Tibial nerve (tissue), 4 donors: ENCODE measurements at regions not wholly inside any gene's neighbourhood (a gene's known extent, or its start where the extent isn't known, plus 50 kb on each side); places are given as distances from the start of the nearest gene placed in this dataset.
A peak's percentile ranks its signal among the peaks of the same experiment; 100 is the strongest.

ENCODE experiments used
- DNase-seq, 2 donors: peaks; one replicate each; pipeline ENCODE4 v3.0.0-alpha.2; 2019; ENCODE audit warnings: low spot score in 2 of 2
- H3K27ac ChIP-seq, 4 donors: fragments of 200-600 bp; sonication (generic) in 3 of 4; one replicate each; pipeline ENCODE4 v1.5.1; 2017 to 2019; ENCODE audit warnings: mild to moderate bottlenecking in 1 of 4
- H3K27me3 ChIP-seq, 2 donors: fragments of 200-600 bp; sonication (generic) in 1 of 2; one replicate each; pipeline versions ENCODE4 v1.5.1 to v1.6.0; 2017 to 2019
- H3K36me3 ChIP-seq, 3 donors: fragments of 200-600 bp; sonication (generic); one replicate each; pipeline ENCODE4 v1.5.1; 2018 to 2019
- H3K4me1 ChIP-seq, 4 donors: fragments of 200-600 bp; sonication (generic) in 3 of 4; one replicate each; pipeline ENCODE4 v1.5.1; 2017 to 2019
- H3K4me3 ChIP-seq, 4 donors: fragments of 200-600 bp; sonication (generic) in 3 of 4; one replicate each; pipeline ENCODE4 v1.5.1; 2017 to 2019; ENCODE audit warnings: mild to moderate bottlenecking in 1 of 4, moderate library complexity in 1 of 4
- H3K9me3 ChIP-seq, 4 donors: fragments of 200-600 bp; sonication (generic) in 3 of 4; one replicate each; pipeline ENCODE4 v1.5.1; 2017 to 2019
- EP300 ChIP-seq, 2 donors: sonication (generic); formaldehyde crosslinking; IDR thresholded peaks; one replicate each; pipeline ENCODE4 v1.6.1; 2017; ENCODE audit warnings: antibody characterized with exemption in 2 of 2, mild to moderate bottlenecking in 1 of 2
- POLR2A ChIP-seq, 2 donors: fragments of 450-650 bp; IDR thresholded peaks; one replicate each; pipeline ENCODE4 v1.6.1; 2017; ENCODE audit warnings: antibody characterized with exemption in 2 of 2, mild to moderate bottlenecking in 2 of 2, moderate library complexity in 2 of 2
- WGBS, 2 donors: methylation state at CpG; one replicate each; pipeline ENCODE4 v1.1.5; 2018; 5-methylcytosine and 5-hydroxymethylcytosine counted together
- TF ChIP-seq, protein P1 (sequence below), 5 experiments: fragments of 200-600 bp in 3 of 5; fragments of 450-650 bp in 2 of 5; sonication (generic) in 3 of 5; IDR thresholded peaks; one replicate each; pipeline ENCODE4 v1.5.1; 2016 to 2019; ENCODE audit warnings: antibody characterized with exemption in 5 of 5, mild to moderate bottlenecking in 3 of 5, moderate library complexity in 2 of 5

DNA sequence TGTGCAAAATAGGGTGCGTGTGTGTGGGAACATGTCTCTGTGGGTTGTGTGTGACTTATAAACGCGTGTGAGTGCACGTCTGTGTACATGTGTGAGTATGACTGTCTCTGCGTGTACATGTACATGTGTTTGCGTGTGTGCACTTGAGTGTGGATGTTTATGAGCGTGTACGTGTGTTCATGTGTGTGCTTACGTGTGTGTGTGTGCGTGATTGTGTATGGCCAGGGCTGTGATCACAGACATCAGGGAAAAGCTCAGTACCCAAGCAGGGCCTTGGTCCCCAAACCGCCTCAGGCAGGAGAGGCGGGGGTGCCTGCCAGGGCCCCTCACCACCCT, 326.3 kb upstream of the DIO3 start:
- Histone ChIP-seq H3K9me3 (no peaks in the 10 kb centered on the region), H3K27ac (no peak overlapping the region), H3K36me3 (no peaks in the 10 kb centered on the region), H3K27me3 (no peaks in the 10 kb centered on the region), H3K4me1 (no peaks in the 10 kb centered on the region), H3K4me3 (no peak overlapping the region)
- 78 to 88% methylated on average over 11 to 12 of the region's 12 CpGs for WGBS, 2 donors
- TF ChIP-seq, protein P1, sequence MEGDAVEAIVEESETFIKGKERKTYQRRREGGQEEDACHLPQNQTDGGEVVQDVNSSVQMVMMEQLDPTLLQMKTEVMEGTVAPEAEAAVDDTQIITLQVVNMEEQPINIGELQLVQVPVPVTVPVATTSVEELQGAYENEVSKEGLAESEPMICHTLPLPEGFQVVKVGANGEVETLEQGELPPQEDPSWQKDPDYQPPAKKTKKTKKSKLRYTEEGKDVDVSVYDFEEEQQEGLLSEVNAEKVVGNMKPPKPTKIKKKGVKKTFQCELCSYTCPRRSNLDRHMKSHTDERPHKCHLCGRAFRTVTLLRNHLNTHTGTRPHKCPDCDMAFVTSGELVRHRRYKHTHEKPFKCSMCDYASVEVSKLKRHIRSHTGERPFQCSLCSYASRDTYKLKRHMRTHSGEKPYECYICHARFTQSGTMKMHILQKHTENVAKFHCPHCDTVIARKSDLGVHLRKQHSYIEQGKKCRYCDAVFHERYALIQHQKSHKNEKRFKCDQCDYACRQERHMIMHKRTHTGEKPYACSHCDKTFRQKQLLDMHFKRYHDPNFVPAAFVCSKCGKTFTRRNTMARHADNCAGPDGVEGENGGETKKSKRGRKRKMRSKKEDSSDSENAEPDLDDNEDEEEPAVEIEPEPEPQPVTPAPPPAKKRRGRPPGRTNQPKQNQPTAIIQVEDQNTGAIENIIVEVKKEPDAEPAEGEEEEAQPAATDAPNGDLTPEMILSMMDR (IDR thresholded peaks at IDR 0.05) = no peak
- TF ChIP-seq POLR2A (IDR thresholded peaks at IDR 0.05) (no peak), EP300 (IDR thresholded peaks at IDR 0.05) (no peak)
- no peak for DNase-seq

DNA sequence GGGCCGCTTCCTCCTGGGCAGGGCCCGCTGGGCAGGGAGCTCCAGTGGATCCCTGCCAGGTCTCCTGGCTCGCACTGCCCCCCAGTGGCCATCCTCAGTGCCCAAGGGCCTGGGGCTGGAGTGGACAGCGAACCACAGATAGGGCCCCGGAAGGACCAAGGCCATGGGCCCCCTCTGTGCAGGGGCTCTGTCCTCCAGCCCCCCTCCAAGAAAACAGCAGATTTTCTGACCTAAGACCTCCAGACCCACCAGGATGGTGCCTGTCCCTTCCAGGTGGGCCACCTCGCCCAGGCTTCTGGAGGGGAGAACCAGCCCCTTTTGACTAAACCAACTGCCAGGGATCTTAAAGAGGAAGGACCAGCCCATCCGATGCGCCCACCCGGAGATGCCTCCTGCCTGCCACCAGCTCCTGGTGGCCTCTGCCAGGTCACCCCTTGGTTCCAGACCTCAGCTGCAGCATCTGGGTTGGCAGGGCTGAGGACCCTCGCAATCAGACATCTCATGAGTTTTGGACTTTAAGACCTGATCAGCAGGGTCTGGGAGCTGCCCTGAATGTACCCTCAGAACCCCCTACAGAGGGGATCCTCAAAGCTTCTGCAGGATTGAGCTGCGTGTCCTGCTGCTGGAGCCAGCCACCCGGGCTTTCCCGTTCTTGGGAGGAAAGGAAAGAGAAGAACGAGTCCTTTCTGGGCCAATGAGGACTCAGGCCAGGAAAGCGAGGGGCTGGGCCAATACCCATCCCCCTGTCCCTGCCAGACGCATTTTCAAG, 325.8 kb upstream of the DIO3 start:
- Histone ChIP-seq H3K36me3 (no peaks in the 10 kb centered on the region), H3K27ac (no peak overlapping the region), H3K4me3 (no peak overlapping the region), H3K27me3 (no peaks in the 10 kb centered on the region), H3K9me3 (peaks cover 0 to under 1% (median 0%) of the 10 kb centered on the region in 4 donors), H3K4me1 (no peaks in the 10 kb centered on the region)
- DNase-seq = peak in 1 of 2 donors; percentile 39
- TF ChIP-seq, protein P1 (IDR thresholded peaks at IDR 0.05) = peak; percentile 46 to 76 (median 53)
- TF ChIP-seq EP300 (IDR thresholded peaks at IDR 0.05) = no peak
- no peak for TF ChIP-seq POLR2A (IDR thresholded peaks at IDR 0.05)
- 57 to 60% methylated on average over 13 to 15 of the region's 16 CpGs for WGBS, 2 donors

DNA sequence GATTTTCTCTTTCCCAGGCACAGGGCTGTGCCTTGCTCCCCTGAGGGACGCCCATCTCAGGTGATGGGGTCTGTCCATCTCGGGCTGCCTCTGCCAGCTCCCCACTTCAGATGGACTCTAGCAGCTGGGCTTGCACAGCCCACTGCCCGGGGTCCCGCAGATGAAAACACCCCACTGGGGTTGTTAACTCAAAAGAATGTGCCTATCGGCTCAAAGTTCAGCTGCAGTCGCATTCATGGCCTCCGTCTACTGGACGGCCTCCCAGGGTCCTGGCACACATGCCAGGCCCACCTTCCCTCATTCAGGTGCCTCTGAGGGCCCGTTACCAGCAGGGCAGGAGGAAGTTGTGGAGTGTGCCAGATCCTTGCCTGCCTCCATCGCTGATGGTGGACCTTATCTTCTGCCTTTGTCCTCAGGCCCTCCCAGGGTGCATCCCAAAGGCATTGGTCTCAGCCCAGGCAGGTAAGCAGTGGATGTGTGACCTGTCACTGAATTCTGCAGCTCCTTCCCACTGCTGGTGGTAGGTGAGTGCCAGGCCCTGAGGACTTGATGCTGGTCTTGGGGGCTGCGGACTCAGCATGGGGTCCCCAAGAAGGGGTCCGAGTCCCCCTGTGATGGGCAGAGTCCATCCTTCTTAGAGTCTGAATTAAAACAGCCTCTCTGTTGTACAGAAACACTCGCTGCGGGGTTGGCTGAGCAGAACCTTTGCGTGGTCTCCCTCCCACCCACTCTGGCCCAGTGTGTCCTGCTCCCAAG, 324.6 kb upstream of the DIO3 start:
- H3K4me1 ChIP-seq = no peaks in the 10 kb centered on the region
- no peak overlapping the region for H3K27ac ChIP-seq
- WGBS, 2 donors = 87 to 91% methylated on average over 15 of the region's 15 CpGs
- H3K27me3 ChIP-seq = no peaks in the 10 kb centered on the region
- H3K36me3 ChIP-seq = no peaks in the 10 kb centered on the region
- TF ChIP-seq POLR2A (IDR thresholded peaks at IDR 0.05) (no peak), EP300 (IDR thresholded peaks at IDR 0.05) (no peak)
- TF ChIP-seq, protein P1 (IDR thresholded peaks at IDR 0.05) = no peak
- no peak for DNase-seq
- H3K9me3 ChIP-seq = peaks cover 0 to 6% (median 0%) of the 10 kb centered on the region in 4 donors
- no peak overlapping the region for H3K4me3 ChIP-seq

DNA sequence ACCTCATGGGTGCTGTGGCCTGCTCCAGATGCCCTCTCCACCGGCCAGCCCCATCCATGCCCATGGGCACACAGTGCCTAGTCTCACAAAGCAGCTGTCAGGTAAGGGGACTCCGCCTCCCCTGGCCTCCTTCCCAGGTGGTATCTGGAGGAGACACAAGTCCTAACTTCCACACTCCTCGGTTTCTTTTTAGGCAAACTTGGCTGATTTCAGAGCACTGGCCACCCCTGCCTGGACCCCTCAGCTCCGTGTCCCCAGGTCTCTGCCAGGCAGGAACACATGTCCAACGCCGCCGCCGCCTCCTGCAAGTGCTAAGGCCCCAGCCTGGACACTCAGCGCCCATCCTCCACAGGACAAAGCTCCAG, 324.1 kb upstream of the DIO3 start:
- Histone ChIP-seq H3K27ac (no peak overlapping the region), H3K36me3 (no peaks in the 10 kb centered on the region), H3K4me1 (no peaks in the 10 kb centered on the region), H3K27me3 (no peaks in the 10 kb centered on the region), H3K9me3 (peaks cover 0 to 6% (median 0%) of the 10 kb centered on the region in 4 donors), H3K4me3 (no peak overlapping the region)
- TF ChIP-seq, protein P1 (IDR thresholded peaks at IDR 0.05) = no peak
- TF ChIP-seq EP300 (IDR thresholded peaks at IDR 0.05) (no peak), POLR2A (IDR thresholded peaks at IDR 0.05) (no peak)
- DNase-seq = no peak
- 91% methylated on average over 8 of the region's 9 CpGs for WGBS, 2 donors

DNA sequence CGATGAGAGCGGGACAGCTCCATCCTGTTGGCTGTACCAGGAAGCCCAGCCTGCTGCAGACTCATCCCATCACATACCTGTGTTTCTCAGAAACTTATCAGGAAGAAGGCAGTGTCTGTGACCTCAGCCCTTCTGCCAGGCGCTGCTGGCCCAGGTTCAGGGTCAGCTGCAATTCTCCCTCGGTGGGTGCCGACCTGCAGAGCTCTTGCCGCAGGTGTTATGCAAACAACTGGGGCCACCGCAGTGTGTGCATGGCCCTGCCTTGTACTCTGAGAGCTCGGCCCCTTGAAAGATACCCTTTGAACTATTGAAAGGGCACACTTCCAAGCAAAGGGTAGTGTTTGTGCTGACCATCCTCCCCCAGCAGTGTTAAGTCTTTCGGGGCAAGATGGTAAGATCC, 322.2 kb upstream of the DIO3 start:
- Histone ChIP-seq H3K36me3 (no peaks in the 10 kb centered on the region), H3K4me3 (no peak overlapping the region), H3K27me3 (no peaks in the 10 kb centered on the region), H3K9me3 (peaks cover 0 to 11% (median 0%) of the 10 kb centered on the region in 4 donors), H3K4me1 (no peaks in the 10 kb centered on the region), H3K27ac (no peak overlapping the region)
- no peak for DNase-seq
- TF ChIP-seq POLR2A (IDR thresholded peaks at IDR 0.05) (no peak), EP300 (IDR thresholded peaks at IDR 0.05) (no peak)
- TF ChIP-seq, protein P1 (IDR thresholded peaks at IDR 0.05) = no peak
- WGBS, 2 donors = 70 to 78% methylated on average over 9 of the region's 9 CpGs
